Psoas muscle (tissue), 7 donors: ENCODE measurements at regions not wholly inside any gene's neighbourhood (a gene's known extent, or its start where the extent isn't known, plus 50 kb on each side); places are given as distances from the start of the nearest gene placed in this dataset.

Experiments used
- ATAC-seq, 4 donors: fragments of 200-7000 bp; cut with Tn5 transposase; one replicate each; pipeline ENCODE4 v1.9.1; 2020; ENCODE audit warnings: moderate library complexity in 3 of 4, mild to moderate bottlenecking in 2 of 4
- DNase-seq, 2 donors: peaks; one replicate each; pipeline ENCODE4 v3.0.0-alpha.2; 2020
- H3K27ac ChIP-seq: fragments of 200-600 bp; one replicate; pipeline ENCODE4 v1.8.0; 2022
- H3K27me3 ChIP-seq, 3 donors: fragments of 200-600 bp in 1 of 3; one replicate each; pipeline versions ENCODE4 v1.6.1 to v1.8.0; 2013 to 2022; ENCODE audit warnings: low read length in 2 of 3, mild to moderate bottlenecking in 2 of 3, moderate library complexity in 1 of 3; ENCODE audit not compliant: insufficient read depth in 3 of 3
- H3K36me3 ChIP-seq, 2 donors: fragments of 200-600 bp in 1 of 2; one replicate each; pipeline versions ENCODE4 v1.6.1 to v1.8.0; 2013 to 2022; ENCODE audit warnings: low read depth in 1 of 2, mild to moderate bottlenecking in 1 of 2, moderate library complexity in 1 of 2; ENCODE audit not compliant: insufficient read depth in 1 of 2
- H3K4me1 ChIP-seq: fragments of 200-600 bp; one replicate; pipeline ENCODE4 v1.8.0; 2022
- H3K4me3 ChIP-seq: fragments of 200-600 bp; one replicate; pipeline ENCODE4 v1.8.0; 2022; ENCODE audit warnings: mild to moderate bottlenecking
- H3K9me3 ChIP-seq: fragments of 200-600 bp; one replicate; pipeline ENCODE4 v1.8.0; 2022
- CTCF ChIP-seq: fragments of 200-600 bp; IDR thresholded peaks from one replicate; pipeline ENCODE4 v1.8.0; 2022; ENCODE audit warnings: antibody characterized with exemption
- WGBS, 3 donors: extraction: QIAGEN DNeasy Blood & Tissue Kit; methylation state at CpG; one replicate each; pipeline versions ENCODE4 v1.1.6 to v1.1.7; 2013; 5-methylcytosine and 5-hydroxymethylcytosine counted together
- intact Hi-C, 2 donors: fragments of 100-400 bp; cut with DNase I; formaldehyde crosslinking; loops; one replicate each; pipeline versions ENCODE4 v1.11.0 to v1.14.2; 2022
- donor health status: healthy with polysubstance abuse.
- donor health status: DM: no; HTN: no; CAD: no; lungs with moderate emphysema.
- donor health status: Bipolar disorder and iron deficiency.
- donor health status: healthy.
- donor health status: DM: yes; HTN: yes; CAD: no.
- donor health status: DM: no; HTN: no; CAD: no.
- donor health status: DM: yes; HTN: yes; CAD: no.

- DNase-seq, result no peak
- Histone ChIP-seq H3K27me3 (no peaks in the 10 kb centered on the region), H3K4me3 (no peak overlapping the region), H3K27ac (peak overlapping the region; percentile 96), H3K36me3 (no peaks in the 10 kb centered on the region), H3K9me3 (no peaks in the 10 kb centered on the region), H3K4me1 (peaks cover 44% of the 10 kb centered on the region)
- intact Hi-C loops, result loop anchor here (5.0 to 10.0 kb wide), 2 partner anchors 121 to 314 kb away; no protein-coding TSS in a partner anchor
- TF ChIP-seq CTCF, result peak; percentile 40
- ATAC-seq, result peak in 2 of 4 donors; percentile 33 to 43
- 73 to 83% (median 78%) methylated on average over 5 of the region's 5 CpGs for WGBS, 3 donors
Measured at GRCh38 chr5:173451031-173451430, 122.8 kb upstream of the STC2 start.

DNA sequence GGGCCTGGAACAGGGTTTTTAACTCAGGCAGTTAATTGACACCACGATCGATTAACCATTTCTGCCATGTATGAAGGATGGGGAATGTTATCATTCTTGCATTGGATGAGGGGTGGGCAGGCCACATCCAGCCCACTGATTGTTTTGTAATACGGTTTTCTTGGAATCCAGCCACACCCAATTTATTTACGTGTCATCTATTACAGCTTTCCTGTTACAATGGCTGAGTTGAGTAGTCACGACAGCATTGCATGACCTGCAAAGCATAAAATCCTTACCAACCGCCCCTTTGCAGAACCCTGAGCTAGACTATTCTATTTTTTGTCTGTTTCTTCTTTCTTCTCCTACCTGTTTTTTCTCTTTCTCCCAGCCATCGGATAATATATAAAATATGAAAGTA lies 122.0 kb upstream of the STC2 start:
- no peak for DNase-seq
- no peaks in the 10 kb centered on the region for H3K36me3 ChIP-seq
- ATAC-seq, result no peak
- intact Hi-C loops, result loop anchor here (5.0 to 10.0 kb wide), 2 partner anchors 122 to 315 kb away; no protein-coding TSS in a partner anchor
- no peak for TF ChIP-seq CTCF
- no peak overlapping the region for H3K4me3 ChIP-seq
- no peaks in the 10 kb centered on the region for H3K9me3 ChIP-seq
- 83 to 84% (median 84%) methylated on average over 7 of the region's 7 CpGs for WGBS, 3 donors
- H3K4me1 ChIP-seq, result peaks cover 38% of the 10 kb centered on the region
- no peaks in the 10 kb centered on the region for H3K27me3 ChIP-seq
- no peak overlapping the region for H3K27ac ChIP-seq

- Histone ChIP-seq H3K4me1 (peaks cover 26% of the 10 kb centered on the region), H3K27ac (no peak overlapping the region), H3K9me3 (no peaks in the 10 kb centered on the region), H3K4me3 (no peak overlapping the region), H3K36me3 (no peaks in the 10 kb centered on the region), H3K27me3 (no peaks in the 10 kb centered on the region)
- 89 to 94% (median 91%) methylated on average over 6 of the region's 6 CpGs for WGBS, 3 donors
- ATAC-seq, result no peak
- TF ChIP-seq CTCF, result no peak
- no peak for DNase-seq
- intact Hi-C loops, result no loop called here
Measured at GRCh38 chr5:173448856-173449255, 120.6 kb upstream of the STC2 start.

- Histone ChIP-seq H3K36me3 (no peaks in the 10 kb centered on the region), H3K9me3 (no peaks in the 10 kb centered on the region), H3K27ac (no peak overlapping the region), H3K27me3 (no peaks in the 10 kb centered on the region), H3K4me3 (no peak overlapping the region), H3K4me1 (no peaks in the 10 kb centered on the region)
- ATAC-seq, result no peak
- 84 to 90% (median 88%) methylated on average over 4 of the region's 4 CpGs for WGBS, 3 donors
- no peak for DNase-seq
- intact Hi-C loops, result no loop called here
- no peak for TF ChIP-seq CTCF
Measured at GRCh38 chr5:173443971-173444370, 115.8 kb upstream of the STC2 start.

DNA sequence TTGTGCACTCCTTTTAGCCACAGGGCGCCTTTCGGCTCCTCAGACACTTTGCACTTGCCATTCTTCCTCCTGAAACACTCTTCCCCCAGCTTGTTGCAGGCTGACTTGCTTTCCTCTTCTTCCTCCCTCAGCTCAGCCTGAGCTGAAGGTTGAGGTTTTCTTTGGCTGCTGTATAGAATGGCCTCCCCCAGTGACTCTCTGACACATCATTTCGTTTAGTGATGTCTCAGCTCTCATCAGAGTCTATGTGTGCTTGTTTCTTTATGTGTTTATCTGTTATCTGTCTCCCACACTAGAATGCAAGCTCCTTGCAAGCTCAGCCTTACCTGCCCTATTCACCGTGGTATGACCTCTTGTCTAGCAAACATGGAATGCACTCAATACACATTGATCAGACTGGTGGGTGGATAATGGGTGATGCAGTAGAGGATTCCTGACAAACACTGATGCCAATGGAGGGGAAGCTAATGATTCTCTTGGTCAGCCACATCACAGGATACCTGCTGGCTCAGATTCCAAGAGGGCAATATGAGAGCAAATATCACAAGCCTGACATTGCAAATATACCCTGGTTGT lies 112.9 kb upstream of the STC2 start:
- intact Hi-C loops, result no loop called here
- WGBS, 3 donors, result 69 to 89% (median 73%) methylated on average over 4 of the region's 4 CpGs
- Histone ChIP-seq H3K9me3 (no peaks in the 10 kb centered on the region), H3K27ac (no peak overlapping the region), H3K4me1 (no peaks in the 10 kb centered on the region), H3K36me3 (no peaks in the 10 kb centered on the region), H3K27me3 (no peaks in the 10 kb centered on the region), H3K4me3 (no peak overlapping the region)
- ATAC-seq, result no peak
- no peak for TF ChIP-seq CTCF
- DNase-seq, result no peak
